GM12875 (cell line): ENCODE measurements at regions not wholly inside any gene's neighbourhood (a gene's known extent, or its start where the extent isn't known, plus 50 kb on each side); places are given as distances from the start of the nearest gene placed in this dataset.

Experiments
- H3K4me3 ChIP-seq: one replicate; pipeline ENCODE4 v1.5.1; 2011; ENCODE audit warnings: low read depth, low read length, control low read depth
- TF ChIP-seq, protein P1 (sequence below): IDR thresholded peaks from 2 replicates; pipeline ENCODE4 v1.5.1; 2011; ENCODE audit warnings: low read depth, mild to moderate bottlenecking, control low read depth, inconsistent platforms, low read length, moderate library complexity, borderline replicate concordance; ENCODE audit not compliant: insufficient read depth

GRCh38 chr10:117936141-117936540 is 110.6 kb downstream of the RAB11FIP2 start:
- TF ChIP-seq, protein P1, sequence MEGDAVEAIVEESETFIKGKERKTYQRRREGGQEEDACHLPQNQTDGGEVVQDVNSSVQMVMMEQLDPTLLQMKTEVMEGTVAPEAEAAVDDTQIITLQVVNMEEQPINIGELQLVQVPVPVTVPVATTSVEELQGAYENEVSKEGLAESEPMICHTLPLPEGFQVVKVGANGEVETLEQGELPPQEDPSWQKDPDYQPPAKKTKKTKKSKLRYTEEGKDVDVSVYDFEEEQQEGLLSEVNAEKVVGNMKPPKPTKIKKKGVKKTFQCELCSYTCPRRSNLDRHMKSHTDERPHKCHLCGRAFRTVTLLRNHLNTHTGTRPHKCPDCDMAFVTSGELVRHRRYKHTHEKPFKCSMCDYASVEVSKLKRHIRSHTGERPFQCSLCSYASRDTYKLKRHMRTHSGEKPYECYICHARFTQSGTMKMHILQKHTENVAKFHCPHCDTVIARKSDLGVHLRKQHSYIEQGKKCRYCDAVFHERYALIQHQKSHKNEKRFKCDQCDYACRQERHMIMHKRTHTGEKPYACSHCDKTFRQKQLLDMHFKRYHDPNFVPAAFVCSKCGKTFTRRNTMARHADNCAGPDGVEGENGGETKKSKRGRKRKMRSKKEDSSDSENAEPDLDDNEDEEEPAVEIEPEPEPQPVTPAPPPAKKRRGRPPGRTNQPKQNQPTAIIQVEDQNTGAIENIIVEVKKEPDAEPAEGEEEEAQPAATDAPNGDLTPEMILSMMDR = no peak
- H3K4me3 ChIP-seq = no peak overlapping the region

- TF ChIP-seq, protein P1 = no peak
- H3K4me3 ChIP-seq = no peak overlapping the region
Observed at GRCh38 chr10:117936566-117936965, 110.2 kb downstream of the RAB11FIP2 start.

GRCh38 chr10:117936976-117937375 is 109.8 kb downstream of the RAB11FIP2 start:
- TF ChIP-seq, protein P1 = no peak
- no peak overlapping the region for H3K4me3 ChIP-seq

DNA sequence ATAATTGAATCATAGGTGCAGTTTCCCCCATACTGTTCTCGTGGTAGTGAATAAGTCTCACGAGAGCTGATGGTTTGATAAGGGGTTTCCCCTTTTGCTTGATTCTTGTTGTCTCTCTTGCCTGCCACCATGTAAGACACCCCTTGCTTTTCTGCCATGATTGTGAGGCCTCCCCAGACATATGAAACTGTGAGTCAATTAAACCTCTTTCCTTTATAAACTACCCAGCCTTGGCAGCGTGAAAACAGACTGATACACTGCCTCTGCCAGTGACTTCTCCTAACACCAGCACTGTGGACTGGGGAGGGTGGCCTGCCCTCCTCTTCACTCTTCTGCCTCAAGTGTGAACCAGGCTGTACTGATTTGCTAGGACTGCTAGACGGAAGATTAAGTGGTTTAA is 108.6 kb downstream of the RAB11FIP2 start:
- no peak overlapping the region for H3K4me3 ChIP-seq
- TF ChIP-seq, protein P1 = no peak

DNA sequence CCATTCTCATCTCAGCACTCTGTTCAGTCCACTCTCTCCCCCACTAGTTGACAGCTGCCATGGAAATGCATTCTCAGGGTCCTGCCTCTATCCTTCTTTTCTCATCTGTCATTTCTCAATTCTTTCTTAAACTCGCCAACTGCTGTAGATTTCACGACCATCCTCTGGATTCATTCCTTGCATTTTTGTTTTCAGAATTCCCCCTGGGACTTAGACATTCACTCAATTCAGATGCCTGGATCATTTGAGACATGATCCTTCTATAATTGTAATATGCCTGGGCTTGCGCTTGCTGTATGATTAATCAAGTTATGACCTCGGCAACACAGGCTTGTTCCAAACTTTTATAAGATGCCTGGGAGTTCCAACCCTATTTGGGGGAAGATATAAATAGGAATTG is 104.5 kb downstream of the RAB11FIP2 start:
- TF ChIP-seq, protein P1 = no peak
- H3K4me3 ChIP-seq = no peak overlapping the region

DNA sequence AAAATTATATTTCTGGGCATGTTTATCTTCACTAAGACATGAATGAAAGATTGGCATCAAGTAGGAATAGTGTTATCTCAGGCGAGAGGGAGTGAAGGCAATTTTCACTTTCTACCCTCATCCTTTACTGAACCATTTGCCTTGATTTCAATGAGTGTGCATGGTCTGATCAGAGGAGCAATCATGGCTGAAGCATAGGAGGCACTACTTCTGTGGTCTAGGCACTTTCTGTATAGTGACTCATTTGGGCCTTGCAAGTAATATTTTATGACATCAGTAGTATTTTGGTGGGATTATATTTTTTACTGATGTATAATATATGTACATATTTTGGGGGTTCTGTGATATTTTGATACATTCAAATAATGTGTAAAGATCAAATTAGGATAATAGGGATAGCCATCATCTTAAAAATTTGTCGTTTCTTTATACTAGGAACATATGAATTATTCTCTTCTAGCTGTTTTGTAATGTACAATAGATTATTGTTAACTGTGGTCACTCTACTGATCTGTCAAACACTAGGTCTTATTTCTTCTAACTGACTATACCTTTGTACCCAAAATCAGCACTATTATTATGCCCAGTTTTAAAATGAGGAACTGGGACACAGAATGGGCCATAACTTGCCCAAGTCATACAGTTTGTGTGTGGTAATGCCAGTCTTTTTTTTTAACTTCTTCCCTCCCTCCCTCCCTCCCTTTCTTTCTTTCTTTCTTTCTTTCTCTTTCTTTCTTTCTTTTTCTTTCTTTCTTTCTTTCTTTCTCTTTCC is 101.9 kb downstream of the RAB11FIP2 start:
- H3K4me3 ChIP-seq = no peak overlapping the region
- TF ChIP-seq, protein P1 = no peak

DNA sequence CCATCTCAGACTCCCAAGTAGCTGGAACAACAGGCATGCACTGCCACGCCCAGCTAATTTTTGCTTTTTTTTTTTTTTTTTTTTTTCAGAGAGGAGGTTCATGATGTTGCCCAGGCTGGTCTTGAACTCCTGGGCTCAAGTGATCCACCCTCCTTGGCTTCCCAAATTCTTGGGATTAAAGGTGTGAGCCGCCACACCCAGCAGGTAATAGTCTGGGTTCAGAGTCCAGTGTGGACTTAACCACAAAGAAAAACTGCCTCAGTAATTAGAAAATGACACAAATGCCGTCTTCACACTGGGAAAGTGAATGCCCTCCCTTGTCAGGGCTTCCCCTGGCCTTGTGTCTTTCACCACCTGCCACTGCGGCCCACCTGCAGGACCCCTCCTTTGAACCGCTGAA is 101.1 kb downstream of the RAB11FIP2 start:
- H3K4me3 ChIP-seq = no peak overlapping the region
- TF ChIP-seq, protein P1 = no peak
